HG03097 (cell line): ENCODE measurements at regions not wholly inside any gene's neighbourhood (a gene's known extent, or its start where the extent isn't known, plus 50 kb on each side); places are given as distances from the start of the nearest gene placed in this dataset.

Experiments
- ATAC-seq: cut with Tn5 transposase; IDR thresholded peaks from one replicate; pipeline ENCODE4 v1.9.1; 2021; ENCODE audit not compliant: unreplicated experiment, low FRiP score

- ATAC-seq, result no peak
Measured at GRCh38 chr14:49401373-49401772, 184.8 kb downstream of the RPS29 start.

DNA sequence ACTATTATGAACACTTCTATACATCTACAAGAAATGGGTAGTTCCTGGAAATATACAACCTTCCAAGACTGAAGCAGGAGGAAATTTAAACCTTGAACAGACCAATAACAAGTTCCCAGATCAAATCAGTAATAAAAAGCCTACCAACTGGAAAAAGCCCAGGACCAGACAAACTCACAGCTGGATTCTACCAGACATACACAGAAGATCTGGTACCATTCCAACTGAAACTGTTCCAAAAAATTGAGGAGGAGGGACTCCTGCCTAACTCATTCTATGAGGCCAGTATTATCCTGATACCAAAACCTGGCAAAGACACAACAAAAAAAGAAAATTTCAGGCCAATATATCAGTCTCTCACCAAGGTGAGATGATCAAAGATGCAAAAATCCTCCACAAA, 189.4 kb downstream of the RPS29 start:
- no peak for ATAC-seq

DNA sequence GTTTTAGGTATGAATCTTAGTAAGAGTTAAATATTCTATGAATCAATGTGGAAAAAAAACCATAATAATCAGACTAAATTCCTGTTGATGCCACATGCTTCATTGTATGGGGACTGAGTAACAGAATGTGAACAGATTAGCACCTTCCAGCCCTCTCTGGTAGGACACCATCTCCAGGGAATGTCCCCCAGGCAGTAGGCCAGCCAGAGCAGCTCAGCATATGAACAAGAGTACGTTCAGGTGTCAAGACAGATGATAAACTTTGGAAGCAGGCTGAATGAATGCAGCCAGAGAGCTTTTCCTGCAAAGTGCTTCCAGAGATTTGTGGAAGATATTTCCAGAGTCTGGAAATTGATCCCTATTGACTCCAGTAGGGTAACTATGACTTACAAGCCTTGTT, 204.4 kb downstream of the RPS29 start:
- ATAC-seq, result no peak

GRCh38 chr14:49367696-49368095, 218.5 kb downstream of the RPS29 start:
- ATAC-seq, result no peak

GRCh38 chr14:49366416-49366815, 219.8 kb downstream of the RPS29 start:
- ATAC-seq, result no peak

GRCh38 chr14:49364752-49365117, 221.4 kb downstream of the RPS29 start:
- ATAC-seq, result no peak

DNA sequence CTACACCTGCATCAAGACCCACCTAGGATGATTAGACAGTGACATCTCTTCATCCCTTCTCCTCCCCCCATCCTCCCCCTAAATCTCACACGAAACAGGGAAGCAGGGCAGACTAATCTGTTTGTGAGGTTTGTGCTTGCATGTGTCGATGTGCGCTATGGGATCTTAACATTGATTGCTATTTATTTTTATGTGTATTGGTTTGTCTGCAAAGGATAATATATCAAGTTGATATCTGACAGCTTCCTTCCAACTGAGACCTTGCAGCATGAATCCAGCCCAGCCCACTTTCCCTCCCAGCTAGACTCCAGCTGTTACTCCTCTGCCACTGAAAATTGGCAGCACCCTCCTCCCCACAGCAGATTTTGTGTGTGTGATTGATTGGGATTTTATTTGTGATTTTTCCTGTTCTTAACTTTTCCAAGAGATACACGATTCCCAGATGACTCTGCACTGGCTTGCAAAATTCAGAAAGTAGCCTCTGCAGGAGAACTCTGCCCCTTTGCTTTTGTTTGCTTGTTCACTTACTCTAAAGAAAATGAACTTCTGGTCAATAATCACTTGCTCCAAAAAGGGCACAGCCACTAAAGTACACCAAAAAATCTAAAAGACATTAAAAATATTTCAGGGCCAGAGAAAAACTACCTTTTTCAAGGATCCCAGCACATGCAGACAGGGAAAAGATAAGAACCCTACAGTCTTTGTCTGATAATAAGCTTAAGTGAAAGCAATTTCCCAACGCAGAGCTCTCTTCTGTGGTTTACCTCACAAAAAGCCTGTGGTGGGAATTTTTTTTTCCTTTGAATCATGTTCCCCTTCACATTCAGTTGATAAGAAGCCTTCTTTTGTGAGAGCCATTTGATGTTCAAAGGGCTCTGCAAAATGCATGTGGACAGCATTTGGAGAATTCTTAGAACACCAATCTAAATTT, 222.1 kb downstream of the RPS29 start:
- ATAC-seq, result no peak

DNA sequence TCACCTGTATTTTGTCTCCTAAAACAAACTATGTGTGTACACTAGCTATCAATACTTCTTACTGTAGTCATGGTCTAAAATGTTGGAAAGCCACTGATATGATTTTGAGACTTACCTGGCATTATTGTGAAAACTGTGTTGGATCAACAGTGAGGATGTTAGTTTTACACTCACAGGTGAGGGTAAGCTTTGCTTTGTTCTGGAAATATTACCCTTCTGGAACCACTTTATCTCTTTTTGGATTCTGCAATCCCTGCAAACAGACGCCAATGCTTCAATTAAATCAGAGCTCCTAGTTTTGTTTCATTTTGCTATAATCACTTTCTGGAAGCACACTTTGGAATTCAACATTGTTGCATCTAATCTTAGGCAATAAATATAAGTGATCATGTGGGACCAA, 223.3 kb downstream of the RPS29 start:
- no peak for ATAC-seq

GRCh38 chr14:49339130-49339529, 247.1 kb downstream of the RPS29 start:
- no peak for ATAC-seq

DNA sequence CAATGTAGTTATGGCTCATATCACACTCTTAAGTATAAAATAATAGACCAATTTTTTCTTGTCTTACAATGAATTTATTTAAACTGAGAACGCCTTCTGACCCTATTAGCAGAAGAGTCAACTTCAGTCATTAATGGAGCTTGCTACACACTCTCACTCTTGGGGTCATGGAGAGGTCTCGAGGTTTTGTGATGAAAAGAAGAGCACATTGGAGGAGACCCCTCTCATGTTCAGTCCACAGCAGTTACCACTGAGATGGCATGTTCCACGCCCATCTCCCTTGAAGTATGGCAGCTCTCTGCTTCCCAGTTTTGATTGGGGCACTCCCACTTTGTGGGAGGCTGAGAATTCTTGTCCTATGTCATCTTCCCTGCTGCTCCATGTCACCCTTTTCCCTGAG, 266.4 kb downstream of the RPS29 start:
- no peak for ATAC-seq

DNA sequence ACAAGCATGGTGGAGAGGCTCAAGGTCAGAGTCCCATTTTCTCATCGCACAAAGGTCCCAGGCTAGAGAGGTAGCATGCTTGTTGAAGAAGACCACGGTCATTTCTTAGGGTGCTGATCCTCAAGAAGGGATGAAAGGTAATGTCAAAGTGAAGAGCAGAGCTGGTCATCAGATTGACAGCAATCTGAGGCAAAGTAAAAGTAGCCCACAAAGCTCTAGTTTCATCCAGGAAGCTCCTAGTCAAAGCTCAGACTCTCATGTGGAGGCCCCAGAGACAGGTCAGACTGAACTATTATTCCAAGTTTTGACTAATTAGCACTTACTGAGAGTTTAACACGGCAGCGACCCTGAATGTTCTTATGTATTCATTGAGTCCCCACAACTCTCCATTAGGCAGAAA, 270.6 kb downstream of the RPS29 start:
- ATAC-seq, result no peak

GRCh38 chr14:49314737-49315136, 271.4 kb downstream of the RPS29 start:
- ATAC-seq, result no peak

DNA sequence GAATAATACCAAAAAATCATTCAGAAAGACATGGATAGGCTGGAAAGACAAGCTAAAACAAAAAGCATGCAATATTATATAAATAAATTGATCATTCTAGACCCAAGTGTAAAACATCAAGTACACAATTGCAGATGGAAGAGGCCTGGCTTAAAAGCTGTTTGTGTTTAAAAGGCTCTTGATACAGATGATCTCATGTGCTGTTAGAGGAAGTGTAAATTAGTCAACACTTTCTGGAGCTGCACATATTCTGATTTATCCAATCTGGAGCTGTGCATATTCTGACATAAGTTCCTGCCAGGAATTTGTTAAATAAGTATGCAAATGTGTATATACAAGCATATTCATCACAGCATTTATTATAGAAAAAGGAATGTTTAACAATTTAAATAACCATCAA, 273.1 kb downstream of the RPS29 start:
- no peak for ATAC-seq

DNA sequence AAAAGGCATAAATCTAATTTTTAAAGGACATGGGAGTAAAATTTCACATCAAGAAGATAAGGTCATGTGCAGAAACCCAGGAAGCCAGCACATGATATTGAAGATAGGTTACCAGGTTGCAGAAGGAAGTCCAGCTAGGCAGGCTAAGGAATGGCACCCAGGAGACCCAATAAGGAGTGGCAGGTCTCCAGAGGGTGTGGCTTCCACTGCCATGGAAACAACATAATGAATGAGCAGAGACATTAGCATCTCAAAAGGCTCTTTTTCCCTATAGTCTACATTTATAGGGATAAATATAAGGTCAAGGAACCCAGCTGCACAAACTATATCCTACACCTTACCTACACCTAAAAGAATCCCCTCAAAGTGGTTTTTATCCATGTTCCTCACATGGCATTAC, 275.9 kb downstream of the RPS29 start:
- no peak for ATAC-seq

GRCh38 chr14:49306152-49306751, 279.9 kb downstream of the RPS29 start:
- no peak for ATAC-seq

DNA sequence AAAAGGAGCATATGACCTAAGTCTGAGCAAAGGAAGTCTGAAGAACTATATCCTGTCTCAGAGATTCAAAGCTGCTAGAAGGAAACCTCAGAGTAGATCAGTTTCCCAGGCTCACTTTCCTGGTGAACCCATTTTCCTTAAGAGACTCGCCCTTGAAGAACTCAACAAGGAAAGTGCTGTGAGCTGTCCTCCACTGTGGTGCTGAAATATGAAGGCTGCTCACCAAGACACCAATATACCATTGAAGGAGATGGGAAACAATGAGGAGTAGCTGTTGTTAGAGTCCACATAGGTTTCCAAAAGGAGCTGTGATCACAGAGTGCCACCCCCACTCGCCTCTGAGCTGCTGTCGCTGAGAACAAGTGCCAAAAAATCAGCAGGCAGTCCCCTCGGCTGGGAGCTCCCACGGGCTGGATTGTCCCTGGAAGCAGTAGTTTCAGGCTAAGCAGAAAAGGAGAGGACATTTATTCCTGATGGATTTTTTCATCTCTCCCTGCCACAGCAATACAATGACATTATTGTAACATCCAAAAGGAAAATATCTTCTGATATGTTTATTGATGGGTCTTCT, 282.1 kb downstream of the RPS29 start:
- no peak for ATAC-seq

- no peak for ATAC-seq
Measured at GRCh38 chr14:49297102-49297501, 289.1 kb downstream of the RPS29 start.

DNA sequence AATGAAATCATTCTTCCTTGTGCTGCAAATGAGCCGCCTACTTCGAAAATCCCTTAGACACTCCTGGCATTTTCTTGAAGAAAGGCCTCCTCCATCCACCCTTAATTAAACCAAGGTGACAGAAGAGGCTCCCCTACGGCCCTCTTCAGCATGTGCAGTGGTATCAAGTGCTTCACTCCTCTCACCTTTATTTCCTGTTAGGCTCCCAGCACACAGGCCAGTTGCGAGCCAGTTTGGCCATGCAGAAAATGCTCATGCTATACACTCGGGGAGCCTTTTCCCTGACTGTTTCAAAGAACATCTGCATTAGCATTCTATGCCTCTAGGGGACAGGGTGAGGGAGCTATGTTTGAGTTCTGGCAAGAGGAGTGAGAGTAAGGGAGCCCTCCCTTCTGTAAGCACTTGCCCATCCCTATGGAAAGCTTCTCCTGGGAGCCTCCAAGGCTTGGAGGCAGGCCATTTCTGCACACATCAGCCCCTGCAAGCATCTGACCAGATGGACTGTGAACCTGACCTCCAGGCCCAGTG, 291.5 kb downstream of the RPS29 start:
- no peak for ATAC-seq

DNA sequence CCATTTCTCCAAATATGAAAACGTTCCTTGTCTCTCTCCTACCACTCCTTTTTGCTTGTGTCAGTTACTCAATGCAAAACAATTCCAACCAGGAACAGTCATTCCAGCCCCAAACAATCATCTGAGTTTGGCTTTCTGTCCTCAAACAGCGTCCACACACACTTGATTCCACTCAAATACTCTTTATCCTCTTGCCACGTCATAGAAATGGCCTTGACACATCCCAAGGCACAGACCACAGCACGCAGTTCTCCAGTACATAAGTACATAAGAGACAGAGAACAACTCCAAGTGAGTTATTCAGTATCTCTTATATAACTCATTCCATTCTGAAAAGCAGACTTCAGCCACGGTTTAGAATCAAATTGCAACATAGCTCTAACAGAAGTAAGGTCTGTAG, 299.2 kb downstream of the RPS29 start:
- ATAC-seq, result no peak

DNA sequence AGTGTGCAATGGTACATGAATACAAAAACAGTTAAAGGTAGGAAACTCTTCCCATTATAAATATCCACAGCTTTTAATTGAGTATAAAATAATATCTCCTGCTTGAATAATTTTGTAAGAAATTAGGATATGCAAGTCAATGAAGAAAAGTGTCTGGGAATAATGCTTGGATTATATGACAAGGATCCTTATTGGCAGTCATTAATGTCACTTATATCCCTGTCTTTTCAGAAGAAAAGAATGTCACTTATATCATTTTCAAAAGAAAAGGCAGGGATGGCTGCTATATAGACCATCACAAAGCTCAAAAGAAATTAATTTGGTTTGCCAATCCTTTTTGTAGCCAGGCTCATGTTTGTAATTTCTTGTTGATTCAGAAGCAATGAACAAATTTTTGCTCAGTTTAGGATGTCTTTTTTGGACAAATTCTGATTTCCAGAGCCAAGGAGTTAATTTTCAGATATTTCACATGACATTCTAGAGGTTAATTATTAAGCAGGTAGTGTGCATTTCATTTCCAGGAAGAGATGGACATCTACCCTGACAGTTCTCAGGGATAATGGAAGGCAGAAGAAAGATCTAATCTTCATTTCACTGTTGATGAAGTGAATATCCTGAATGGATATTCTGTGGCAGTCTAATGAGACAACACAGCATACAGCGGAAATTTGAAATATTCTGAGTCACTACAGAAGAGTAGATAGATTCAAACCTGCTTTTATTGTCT, 299.8 kb downstream of the RPS29 start:
- ATAC-seq, result no peak

DNA sequence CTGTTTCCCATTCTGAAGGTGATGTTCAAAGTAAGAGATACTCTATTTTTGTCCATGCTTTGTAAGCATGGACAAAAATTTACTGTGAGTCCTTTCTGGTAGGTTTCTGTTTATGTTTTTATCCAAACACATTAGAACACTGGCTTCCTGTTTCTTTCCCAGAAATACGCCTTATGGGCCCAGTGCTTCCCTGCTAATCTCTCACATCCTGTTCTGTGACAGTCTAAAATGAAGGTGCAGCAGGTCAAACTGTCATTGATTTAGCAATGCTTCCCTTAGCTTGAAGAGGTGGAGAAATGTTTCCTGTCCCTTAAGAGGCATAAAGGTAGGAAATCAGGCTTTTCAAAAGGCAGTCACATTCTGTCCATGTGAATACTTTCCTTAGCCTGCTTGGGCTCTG, 305.6 kb downstream of the RPS29 start:
- ATAC-seq, result no peak
